AG20443 (cell line): ENCODE measurements at regions not wholly inside any gene's neighbourhood (a gene's known extent, or its start where the extent isn't known, plus 50 kb on each side); places are given as distances from the start of the nearest gene placed in this dataset.
A peak's percentile ranks its signal among the peaks of the same experiment; 100 is the strongest.

ENCODE experiments used
- DNase-seq: peaks from one replicate; pipeline ENCODE4 v3.0.0; 2012; ENCODE audit warnings: low spot score, mixed read lengths

GRCh38 chr6:159118924-159119323, 50.3 kb upstream of the FNDC1 start:
- DNase-seq = no peak

GRCh38 chr6:159117563-159117962, 51.6 kb upstream of the FNDC1 start:
- no peak for DNase-seq

GRCh38 chr6:159117046-159117445, 52.2 kb upstream of the FNDC1 start:
- DNase-seq = peak; percentile 79

- DNase-seq = no peak
These were observed 52.9 kb upstream of the FNDC1 start for GRCh38 chr6:159116343-159116742.

GRCh38 chr6:159114569-159114968, 54.6 kb upstream of the FNDC1 start:
- no peak for DNase-seq

GRCh38 chr6:159113223-159113622, 56.0 kb upstream of the FNDC1 start:
- no peak for DNase-seq

- DNase-seq = no peak
These were observed 56.5 kb upstream of the FNDC1 start for GRCh38 chr6:159112714-159113113.

GRCh38 chr6:159110748-159111147, 58.5 kb upstream of the FNDC1 start:
- no peak for DNase-seq

GRCh38 chr6:159110013-159110412, 59.2 kb upstream of the FNDC1 start:
- DNase-seq = peak; percentile 66

- no peak for DNase-seq
These were observed 59.8 kb upstream of the FNDC1 start for GRCh38 chr6:159109391-159109790.

GRCh38 chr6:159108426-159108985, 60.7 kb upstream of the FNDC1 start:
- DNase-seq = no peak

- DNase-seq = no peak
These were observed 61.5 kb upstream of the FNDC1 start for GRCh38 chr6:159107451-159108260.

GRCh38 chr6:159106627-159107241, 61.9 kb upstream of the TAGAP start:
- DNase-seq = peak; percentile 74

- DNase-seq = no peak
These were observed 60.9 kb upstream of the TAGAP start for GRCh38 chr6:159105716-159106115.

GRCh38 chr6:159104931-159105330, 60.1 kb upstream of the TAGAP start:
- no peak for DNase-seq

- peak; percentile 90 for DNase-seq
These were observed 59.6 kb upstream of the TAGAP start for GRCh38 chr6:159104163-159104925.

GRCh38 chr6:159103396-159104162, 58.8 kb upstream of the TAGAP start:
- no peak for DNase-seq

- DNase-seq = no peak
These were observed 57.8 kb upstream of the TAGAP start for GRCh38 chr6:159102373-159103160.

- no peak for DNase-seq
These were observed 56.9 kb upstream of the TAGAP start for GRCh38 chr6:159101656-159102055.

- DNase-seq = no peak
These were observed 55.8 kb upstream of the TAGAP start for GRCh38 chr6:159100395-159101182.
